ENCODE measurements at regions not wholly inside any gene's neighbourhood (a gene's known extent, or its start where the extent isn't known, plus 50 kb on each side); places are given as distances from the start of the nearest gene placed in this dataset.

DNA sequence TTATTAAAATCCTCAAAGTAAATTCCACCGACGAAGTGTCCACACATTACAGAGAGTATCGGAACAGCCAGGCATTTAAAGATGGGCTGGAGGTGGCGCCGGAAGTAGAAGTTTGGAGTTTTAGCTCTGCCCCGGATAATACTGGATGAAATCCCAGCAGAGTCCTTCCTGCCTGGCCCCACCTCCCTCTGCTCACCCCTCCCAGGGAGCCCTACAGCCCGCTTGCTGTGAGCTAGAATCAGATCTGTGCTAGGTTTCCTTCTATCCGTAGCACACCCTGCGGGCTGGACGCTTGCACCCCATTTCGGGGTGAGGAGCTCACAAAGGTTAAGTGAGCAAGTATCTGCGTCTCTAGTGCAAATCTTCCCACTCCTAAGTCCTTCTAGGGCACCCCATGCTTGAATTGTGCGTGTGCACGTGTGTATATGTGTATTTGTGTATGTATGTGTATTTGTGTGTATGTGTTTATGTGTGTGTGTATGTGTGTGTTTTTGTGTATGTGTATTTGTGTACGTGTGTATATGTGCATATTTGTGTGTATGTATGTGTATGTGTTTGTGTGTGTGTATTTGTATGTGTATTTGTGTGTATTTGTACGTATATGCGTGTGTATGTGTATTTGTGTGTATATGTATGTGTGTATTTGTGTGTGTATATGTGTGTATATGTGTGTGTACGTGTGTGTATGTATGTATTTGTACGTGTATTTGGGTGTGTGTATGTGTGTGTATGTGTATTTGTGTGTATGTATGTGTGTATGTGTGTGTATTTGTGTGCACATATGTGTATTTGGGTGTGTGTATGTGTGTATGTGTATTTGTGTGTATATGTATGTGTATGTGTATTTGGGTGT is 61.4 kb downstream of the HAPSTR1 start:
- TF ChIP-seq, protein P1, sequence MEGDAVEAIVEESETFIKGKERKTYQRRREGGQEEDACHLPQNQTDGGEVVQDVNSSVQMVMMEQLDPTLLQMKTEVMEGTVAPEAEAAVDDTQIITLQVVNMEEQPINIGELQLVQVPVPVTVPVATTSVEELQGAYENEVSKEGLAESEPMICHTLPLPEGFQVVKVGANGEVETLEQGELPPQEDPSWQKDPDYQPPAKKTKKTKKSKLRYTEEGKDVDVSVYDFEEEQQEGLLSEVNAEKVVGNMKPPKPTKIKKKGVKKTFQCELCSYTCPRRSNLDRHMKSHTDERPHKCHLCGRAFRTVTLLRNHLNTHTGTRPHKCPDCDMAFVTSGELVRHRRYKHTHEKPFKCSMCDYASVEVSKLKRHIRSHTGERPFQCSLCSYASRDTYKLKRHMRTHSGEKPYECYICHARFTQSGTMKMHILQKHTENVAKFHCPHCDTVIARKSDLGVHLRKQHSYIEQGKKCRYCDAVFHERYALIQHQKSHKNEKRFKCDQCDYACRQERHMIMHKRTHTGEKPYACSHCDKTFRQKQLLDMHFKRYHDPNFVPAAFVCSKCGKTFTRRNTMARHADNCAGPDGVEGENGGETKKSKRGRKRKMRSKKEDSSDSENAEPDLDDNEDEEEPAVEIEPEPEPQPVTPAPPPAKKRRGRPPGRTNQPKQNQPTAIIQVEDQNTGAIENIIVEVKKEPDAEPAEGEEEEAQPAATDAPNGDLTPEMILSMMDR (IDR thresholded peaks at IDR 0.05; ENCODE audit: insufficient read depth, low read length, poor library complexity, severe bottlenecking): no peak
- TF ChIP-seq EZH2phosphoT487 (conservative IDR thresholded peaks at IDR 0.05; ENCODE audit: low read length): no peak
